ENCODE measurements at regions not wholly inside any gene's neighbourhood (a gene's known extent, or its start where the extent isn't known, plus 50 kb on each side); places are given as distances from the start of the nearest gene placed in this dataset.

DNA sequence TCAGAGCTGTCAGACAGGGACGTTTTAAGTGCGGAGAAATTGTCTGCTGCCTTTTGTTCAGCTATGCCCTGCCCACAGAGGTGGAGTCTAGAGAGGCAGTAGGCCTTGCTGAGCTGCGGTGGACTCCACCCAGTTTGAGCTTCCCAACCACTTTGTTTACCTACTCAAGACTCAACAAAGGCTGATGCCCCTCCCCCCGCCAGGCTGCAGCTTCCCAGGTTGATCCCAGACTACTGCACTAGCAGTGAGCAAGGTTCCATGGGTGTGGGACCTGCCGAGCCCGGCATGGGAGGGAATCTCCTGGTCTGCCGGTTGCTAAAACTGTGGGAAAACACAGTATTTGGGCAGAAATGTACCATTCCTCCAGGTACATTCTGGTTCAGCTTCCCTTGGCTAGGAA is 282.1 kb downstream of the VGLL3 start:
- TF ChIP-seq TCF7L2 (IDR thresholded peaks at IDR 0.05; ENCODE audit: low read depth, low read length) (no peak), POLR2AphosphoS5 (IDR thresholded peaks at IDR 0.05; ENCODE audit: low read depth, low read length) (no peak)
- TF ChIP-seq, protein P1, sequence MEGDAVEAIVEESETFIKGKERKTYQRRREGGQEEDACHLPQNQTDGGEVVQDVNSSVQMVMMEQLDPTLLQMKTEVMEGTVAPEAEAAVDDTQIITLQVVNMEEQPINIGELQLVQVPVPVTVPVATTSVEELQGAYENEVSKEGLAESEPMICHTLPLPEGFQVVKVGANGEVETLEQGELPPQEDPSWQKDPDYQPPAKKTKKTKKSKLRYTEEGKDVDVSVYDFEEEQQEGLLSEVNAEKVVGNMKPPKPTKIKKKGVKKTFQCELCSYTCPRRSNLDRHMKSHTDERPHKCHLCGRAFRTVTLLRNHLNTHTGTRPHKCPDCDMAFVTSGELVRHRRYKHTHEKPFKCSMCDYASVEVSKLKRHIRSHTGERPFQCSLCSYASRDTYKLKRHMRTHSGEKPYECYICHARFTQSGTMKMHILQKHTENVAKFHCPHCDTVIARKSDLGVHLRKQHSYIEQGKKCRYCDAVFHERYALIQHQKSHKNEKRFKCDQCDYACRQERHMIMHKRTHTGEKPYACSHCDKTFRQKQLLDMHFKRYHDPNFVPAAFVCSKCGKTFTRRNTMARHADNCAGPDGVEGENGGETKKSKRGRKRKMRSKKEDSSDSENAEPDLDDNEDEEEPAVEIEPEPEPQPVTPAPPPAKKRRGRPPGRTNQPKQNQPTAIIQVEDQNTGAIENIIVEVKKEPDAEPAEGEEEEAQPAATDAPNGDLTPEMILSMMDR (IDR thresholded peaks at IDR 0.05), result no peak

Data from Panc1 (cell line).